ENCODE measurements at regions not wholly inside any gene's neighbourhood (a gene's known extent, or its start where the extent isn't known, plus 50 kb on each side); places are given as distances from the start of the nearest gene placed in this dataset.

GRCh38 chr3:56869157-56869889 lies 67.6 kb upstream of the ARHGEF3 start:
- Histone ChIP-seq H3K27ac (no peak overlapping the region), H3K27me3 (no peaks in the 10 kb centered on the region), H3K4me3 (no peak overlapping the region), H3K4me1 (no peaks in the 10 kb centered on the region), H3K9me3 (no peaks in the 10 kb centered on the region), H3K36me3 (no peaks in the 10 kb centered on the region)
- intact Hi-C loops (cut with DNase I) = no loop called here
- no peak for DNase-seq (ENCODE audit: extremely low spot score in 2 of 2)
- TF ChIP-seq POLR2AphosphoS5 (IDR thresholded peaks at IDR 0.05; ENCODE audit: insufficient read depth in 1 of 2, low read depth in 1 of 2) (no peak), POLR2A (IDR thresholded peaks at IDR 0.05) (no peak)
- TF ChIP-seq, protein P1, sequence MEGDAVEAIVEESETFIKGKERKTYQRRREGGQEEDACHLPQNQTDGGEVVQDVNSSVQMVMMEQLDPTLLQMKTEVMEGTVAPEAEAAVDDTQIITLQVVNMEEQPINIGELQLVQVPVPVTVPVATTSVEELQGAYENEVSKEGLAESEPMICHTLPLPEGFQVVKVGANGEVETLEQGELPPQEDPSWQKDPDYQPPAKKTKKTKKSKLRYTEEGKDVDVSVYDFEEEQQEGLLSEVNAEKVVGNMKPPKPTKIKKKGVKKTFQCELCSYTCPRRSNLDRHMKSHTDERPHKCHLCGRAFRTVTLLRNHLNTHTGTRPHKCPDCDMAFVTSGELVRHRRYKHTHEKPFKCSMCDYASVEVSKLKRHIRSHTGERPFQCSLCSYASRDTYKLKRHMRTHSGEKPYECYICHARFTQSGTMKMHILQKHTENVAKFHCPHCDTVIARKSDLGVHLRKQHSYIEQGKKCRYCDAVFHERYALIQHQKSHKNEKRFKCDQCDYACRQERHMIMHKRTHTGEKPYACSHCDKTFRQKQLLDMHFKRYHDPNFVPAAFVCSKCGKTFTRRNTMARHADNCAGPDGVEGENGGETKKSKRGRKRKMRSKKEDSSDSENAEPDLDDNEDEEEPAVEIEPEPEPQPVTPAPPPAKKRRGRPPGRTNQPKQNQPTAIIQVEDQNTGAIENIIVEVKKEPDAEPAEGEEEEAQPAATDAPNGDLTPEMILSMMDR (IDR thresholded peaks at IDR 0.05) = no peak

- Histone ChIP-seq H3K9me3 (no peaks in the 10 kb centered on the region), H3K27me3 (no peaks in the 10 kb centered on the region), H3K4me3 (no peak overlapping the region), H3K36me3 (no peaks in the 10 kb centered on the region), H3K4me1 (no peaks in the 10 kb centered on the region), H3K27ac (no peak overlapping the region)
- TF ChIP-seq, protein P1 (IDR thresholded peaks at IDR 0.05) = no peak
- TF ChIP-seq POLR2AphosphoS5 (IDR thresholded peaks at IDR 0.05; ENCODE audit: insufficient read depth in 1 of 2, low read depth in 1 of 2) (no peak), POLR2A (IDR thresholded peaks at IDR 0.05) (no peak)
- intact Hi-C loops (cut with DNase I) = no loop called here
- DNase-seq (ENCODE audit: extremely low spot score in 2 of 2) = no peak
Measured at GRCh38 chr3:56868706-56869105, 67.0 kb upstream of the ARHGEF3 start.

- Histone ChIP-seq H3K36me3 (no peaks in the 10 kb centered on the region), H3K27ac (no peak overlapping the region), H3K9me3 (no peaks in the 10 kb centered on the region), H3K4me3 (no peak overlapping the region), H3K4me1 (peaks cover 5% of the 10 kb centered on the region), H3K27me3 (no peaks in the 10 kb centered on the region)
- no peak for DNase-seq (ENCODE audit: extremely low spot score in 2 of 2)
- TF ChIP-seq, protein P1 (IDR thresholded peaks at IDR 0.05) = no peak
- TF ChIP-seq POLR2AphosphoS5 (IDR thresholded peaks at IDR 0.05; ENCODE audit: insufficient read depth in 1 of 2, low read depth in 1 of 2) (no peak), POLR2A (IDR thresholded peaks at IDR 0.05) (no peak)
- intact Hi-C loops (cut with DNase I) = no loop called here
Measured at GRCh38 chr3:56867671-56868070, 65.9 kb upstream of the ARHGEF3 start.

DNA sequence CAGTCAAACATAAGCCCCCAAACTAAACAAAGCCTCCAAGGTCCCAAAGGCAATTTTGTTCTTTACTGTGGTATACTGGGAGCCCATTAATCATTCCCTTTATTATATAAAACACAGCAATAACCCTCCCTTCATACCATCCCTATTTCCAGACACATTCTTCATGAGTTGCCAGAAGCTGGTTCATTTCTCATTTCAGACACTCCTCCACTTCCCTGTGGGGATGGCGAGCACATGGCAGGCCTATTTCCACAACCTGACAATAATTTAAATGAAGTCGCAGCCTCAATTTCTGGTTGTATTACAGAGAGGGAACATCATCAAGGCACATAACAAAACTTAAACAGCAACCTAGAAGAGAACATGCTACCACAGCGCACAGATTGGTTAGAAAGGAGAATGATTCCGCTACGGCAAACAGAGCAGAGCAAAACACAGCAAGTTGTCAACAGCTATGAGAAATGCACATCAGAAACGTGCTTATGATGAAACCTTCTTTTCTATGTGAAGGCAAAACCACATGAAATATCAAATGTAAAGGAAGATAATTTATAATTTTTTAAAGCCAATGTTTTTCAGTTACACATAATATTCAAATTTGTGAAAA lies 63.3 kb upstream of the ARHGEF3 start:
- Histone ChIP-seq H3K4me3 (no peak overlapping the region), H3K36me3 (no peaks in the 10 kb centered on the region), H3K27ac (no peak overlapping the region), H3K27me3 (no peaks in the 10 kb centered on the region), H3K9me3 (no peaks in the 10 kb centered on the region), H3K4me1 (peaks cover 15% of the 10 kb centered on the region)
- intact Hi-C loops (cut with DNase I) = no loop called here
- TF ChIP-seq POLR2A (IDR thresholded peaks at IDR 0.05) (no peak), POLR2AphosphoS5 (IDR thresholded peaks at IDR 0.05; ENCODE audit: insufficient read depth in 1 of 2, low read depth in 1 of 2) (no peak)
- TF ChIP-seq, protein P1 (IDR thresholded peaks at IDR 0.05) = no peak
- no peak for DNase-seq (ENCODE audit: extremely low spot score in 2 of 2)

- Histone ChIP-seq H3K4me1 (peaks cover 15% of the 10 kb centered on the region), H3K27ac (no peak overlapping the region), H3K27me3 (no peaks in the 10 kb centered on the region), H3K36me3 (no peaks in the 10 kb centered on the region), H3K4me3 (no peak overlapping the region), H3K9me3 (no peaks in the 10 kb centered on the region)
- DNase-seq (ENCODE audit: extremely low spot score in 2 of 2) = no peak
- intact Hi-C loops (cut with DNase I) = no loop called here
- TF ChIP-seq, protein P1 (IDR thresholded peaks at IDR 0.05) = no peak
- TF ChIP-seq POLR2A (IDR thresholded peaks at IDR 0.05) (no peak), POLR2AphosphoS5 (IDR thresholded peaks at IDR 0.05; ENCODE audit: insufficient read depth in 1 of 2, low read depth in 1 of 2) (no peak)
Measured at GRCh38 chr3:56864090-56864489, 62.3 kb upstream of the ARHGEF3 start.

Measured in vagina (tissue), 2 donors.